ENCODE measurements at regions not wholly inside any gene's neighbourhood (a gene's known extent, or its start where the extent isn't known, plus 50 kb on each side); places are given as distances from the start of the nearest gene placed in this dataset.
"Not testable (repeated sequence)": the region's sequence is repeated elsewhere in the genome, so short reads cannot be mapped to it uniquely, and the experiment has no call there.

DNA sequence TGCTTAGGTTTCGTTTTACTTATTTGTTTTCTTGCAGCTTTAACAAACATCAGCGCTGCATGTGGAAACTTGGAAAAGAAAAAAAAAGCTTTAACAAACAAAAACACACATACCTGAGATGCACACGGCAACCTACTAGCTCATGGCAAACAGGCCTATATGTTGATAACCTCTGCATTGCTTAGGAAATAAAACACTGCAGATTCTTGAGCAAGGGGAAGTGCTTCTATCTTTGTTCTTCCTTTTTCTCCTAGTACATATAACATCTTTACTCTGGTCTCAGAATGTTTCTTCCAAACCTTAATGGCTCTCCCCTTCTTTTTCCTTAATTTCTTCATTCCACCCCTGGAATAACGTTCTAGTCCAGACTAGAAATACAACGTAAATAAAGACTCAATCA, 142.9 kb upstream of the NBPF9 start:
- TF ChIP-seq, protein P1, sequence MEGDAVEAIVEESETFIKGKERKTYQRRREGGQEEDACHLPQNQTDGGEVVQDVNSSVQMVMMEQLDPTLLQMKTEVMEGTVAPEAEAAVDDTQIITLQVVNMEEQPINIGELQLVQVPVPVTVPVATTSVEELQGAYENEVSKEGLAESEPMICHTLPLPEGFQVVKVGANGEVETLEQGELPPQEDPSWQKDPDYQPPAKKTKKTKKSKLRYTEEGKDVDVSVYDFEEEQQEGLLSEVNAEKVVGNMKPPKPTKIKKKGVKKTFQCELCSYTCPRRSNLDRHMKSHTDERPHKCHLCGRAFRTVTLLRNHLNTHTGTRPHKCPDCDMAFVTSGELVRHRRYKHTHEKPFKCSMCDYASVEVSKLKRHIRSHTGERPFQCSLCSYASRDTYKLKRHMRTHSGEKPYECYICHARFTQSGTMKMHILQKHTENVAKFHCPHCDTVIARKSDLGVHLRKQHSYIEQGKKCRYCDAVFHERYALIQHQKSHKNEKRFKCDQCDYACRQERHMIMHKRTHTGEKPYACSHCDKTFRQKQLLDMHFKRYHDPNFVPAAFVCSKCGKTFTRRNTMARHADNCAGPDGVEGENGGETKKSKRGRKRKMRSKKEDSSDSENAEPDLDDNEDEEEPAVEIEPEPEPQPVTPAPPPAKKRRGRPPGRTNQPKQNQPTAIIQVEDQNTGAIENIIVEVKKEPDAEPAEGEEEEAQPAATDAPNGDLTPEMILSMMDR (IDR thresholded peaks at IDR 0.05), result not testable (repeated sequence)
- not testable (repeated sequence) for TF ChIP-seq EP300, POLR2A, POLR2AphosphoS5 (IDR thresholded peaks at IDR 0.05)
